IMR-90 (cell line): ENCODE measurements at regions not wholly inside any gene's neighbourhood (a gene's known extent, or its start where the extent isn't known, plus 50 kb on each side); places are given as distances from the start of the nearest gene placed in this dataset.

Experiments
- ATAC-seq: fragments of 200-7000 bp; cut with Tn5 transposase; 2 replicates; pipeline ENCODE4 v1.9.1; 2020; ENCODE audit warnings: low read depth, mild to moderate bottlenecking, moderate library complexity
- BruUV-seq: library from RNA; stranded (reverse); fragments of 400-500 nt; replicated peaks from 2 replicates; lab custom pipeline; 2021; lab: Mats Ljungman, UMichigan
- CTCF ChIA-PET: fragments of 300-600 bp; formaldehyde crosslinking; extraction: SDS; loops from one replicate; lab custom pipeline; 2021; ENCODE audit warnings: antibody characterized with exemption; lab: Yijun Ruan, JAX
- POLR2A ChIA-PET: fragments of 300-600 bp; sonication (Branson Sonifier 250); formaldehyde crosslinking; loops from one replicate; lab custom pipeline; 2022; ENCODE audit warnings: antibody characterized with exemption; ENCODE audit not compliant: unreplicated experiment; lab: Charles Lee
- DNase-seq: peaks from one replicate; pipeline ENCODE4 v3.0.0; 2013
- H2AFZ ChIP-seq: replicated peaks from 2 replicates; pipeline ENCODE3; 2013; ENCODE audit warnings: low read length, mild to moderate bottlenecking; ENCODE audit not compliant: poor library complexity
- H2AK5ac ChIP-seq: 2 replicates; pipeline ENCODE4 v1.6.1; 2013; ENCODE audit warnings: low read depth, low read length, inconsistent platforms
- H2AK9ac ChIP-seq: replicated peaks from 2 replicates; pipeline ENCODE3; 2013; ENCODE audit warnings: mild to moderate bottlenecking, low read depth, low read length, moderate library complexity; ENCODE audit not compliant: poor library complexity
- H2BK120ac ChIP-seq: 2 replicates; pipeline ENCODE4 v1.6.1; 2013; ENCODE audit warnings: low read depth, low read length, inconsistent platforms
- H2BK15ac ChIP-seq: 3 replicates; pipeline ENCODE4 v1.6.1; 2013; ENCODE audit warnings: low read depth, low read length, inconsistent platforms
- H2BK20ac ChIP-seq: 2 replicates; pipeline ENCODE4 v1.6.1; 2013; ENCODE audit warnings: low read depth, mild to moderate bottlenecking, inconsistent platforms, low read length, moderate library complexity
- H2BK5ac ChIP-seq: 2 replicates; pipeline ENCODE4 v1.6.1; 2013; ENCODE audit warnings: mild to moderate bottlenecking, low read depth, low read length, inconsistent platforms; ENCODE audit not compliant: poor library complexity, severe bottlenecking
- H3K14ac ChIP-seq: replicated peaks from 2 replicates; pipeline ENCODE4 v1.6.1; 2013; ENCODE audit warnings: low read depth, low read length, inconsistent platforms
- H3K18ac ChIP-seq: 2 replicates; pipeline ENCODE4 v1.6.1; 2013; ENCODE audit warnings: low read depth, low read length, control low read depth
- H3K23ac ChIP-seq: 2 replicates; pipeline ENCODE4 v1.6.1; 2013; ENCODE audit warnings: low read depth, low read length, inconsistent platforms
- H3K27ac ChIP-seq: 2 replicates; pipeline ENCODE4 v1.5.1; 2013; ENCODE audit warnings: mild to moderate bottlenecking, control low read depth, low read length; ENCODE audit not compliant: insufficient read depth
- H3K27me3 ChIP-seq: 2 replicates; pipeline ENCODE4 v1.6.1; 2013; ENCODE audit warnings: low read length; ENCODE audit not compliant: control insufficient read depth, insufficient read depth
- H3K36me3 ChIP-seq: 2 replicates; pipeline ENCODE4 v1.6.1; 2013; ENCODE audit warnings: low read length, mixed read lengths; ENCODE audit not compliant: control insufficient read depth, insufficient read depth
- H3K4ac ChIP-seq: 2 replicates; pipeline ENCODE4 v1.6.1; 2013; ENCODE audit warnings: low read depth, low read length, inconsistent platforms
- H3K4me1 ChIP-seq: 2 replicates; pipeline ENCODE4 v1.6.1; 2013; ENCODE audit warnings: low read length, mixed read lengths; ENCODE audit not compliant: control insufficient read depth, insufficient read depth
- H3K4me2 ChIP-seq: 2 replicates; pipeline ENCODE4 v1.6.1; 2013; ENCODE audit warnings: low read depth, mild to moderate bottlenecking, control low read depth, low read length, moderate library complexity
- H3K4me3 ChIP-seq: 2 replicates; pipeline ENCODE4 v1.5.1; 2013; ENCODE audit warnings: low read depth, mild to moderate bottlenecking, control low read depth, low read length, moderate library complexity; ENCODE audit not compliant: insufficient read depth
- H3K56ac ChIP-seq: 2 replicates; pipeline ENCODE4 v1.6.1; 2013; ENCODE audit warnings: low read length, inconsistent platforms; ENCODE audit not compliant: insufficient read depth; ENCODE audit errors: extremely low read depth
- H3K79me1 ChIP-seq, 2 experiments: 2 replicates each; pipeline ENCODE4 v1.6.1; 2013; ENCODE audit warnings: low read length in 2 of 2, inconsistent platforms in 1 of 2, low read depth in 1 of 2
- H3K9ac ChIP-seq: 2 replicates; pipeline ENCODE4 v1.6.1; 2013; ENCODE audit warnings: low read depth, low read length, control low read depth
- H3K9me1 ChIP-seq: 2 replicates; pipeline ENCODE4 v1.6.1; 2013; ENCODE audit warnings: low read length, inconsistent platforms; ENCODE audit not compliant: insufficient read depth
- H3K9me3 ChIP-seq: 2 replicates; pipeline ENCODE4 v1.6.1; 2013; ENCODE audit warnings: low read length; ENCODE audit not compliant: control insufficient read depth, insufficient read depth
- H4K20me1 ChIP-seq: 2 replicates; pipeline ENCODE4 v1.6.1; 2013; ENCODE audit warnings: low read length, inconsistent platforms; ENCODE audit not compliant: insufficient read depth
- H4K5ac ChIP-seq: 2 replicates; pipeline ENCODE4 v1.6.1; 2013; ENCODE audit warnings: mild to moderate bottlenecking, low read depth, low read length, control low read depth
- H4K8ac ChIP-seq, 2 experiments: 2 replicates each; pipeline ENCODE4 v1.6.1; 2013; ENCODE audit warnings: low read depth in 2 of 2, low read length in 2 of 2, control low read depth in 1 of 2, inconsistent platforms in 1 of 2
- H4K91ac ChIP-seq: 2 replicates; pipeline ENCODE4 v1.6.1; 2013; ENCODE audit warnings: low read depth, low read length, inconsistent platforms; ENCODE audit not compliant: insufficient read depth
- BHLHE40 ChIP-seq: fragments of 150-350 bp; IDR thresholded peaks from 2 replicates; pipeline ENCODE4 v1.6.1; 2016; ENCODE audit warnings: mild to moderate bottlenecking, low read depth, low read length
- CEBPB ChIP-seq: IDR thresholded peaks from 2 replicates; pipeline ENCODE4 v1.6.1; 2012; ENCODE audit warnings: low read depth, low read length, improper control_type of control experiment
- CHD1 ChIP-seq: IDR thresholded peaks from 2 replicates; pipeline ENCODE4 v1.6.1; 2012; ENCODE audit warnings: low read depth, low read length, improper control_type of control experiment
- FOS ChIP-seq: fragments of 150-350 bp; IDR thresholded peaks from 2 replicates; pipeline ENCODE4 v1.6.1; 2016; ENCODE audit warnings: low read depth, low read length
- MAFK ChIP-seq: IDR thresholded peaks from 2 replicates; pipeline ENCODE4 v1.6.1; 2012; ENCODE audit warnings: low read depth, low read length, improper control_type of control experiment
- MAZ ChIP-seq: IDR thresholded peaks from 2 replicates; pipeline ENCODE4 v1.6.1; 2012; ENCODE audit warnings: low read depth, mild to moderate bottlenecking, low read length, improper control_type of control experiment, moderate library complexity, borderline replicate concordance
- MXI1 ChIP-seq: IDR thresholded peaks from 2 replicates; pipeline ENCODE4 v1.6.1; 2012; ENCODE audit warnings: low read depth, mild to moderate bottlenecking, low read length, moderate library complexity, borderline replicate concordance
- NFE2L2 ChIP-seq: fragments of 150-350 bp; IDR thresholded peaks from 2 replicates; pipeline ENCODE4 v1.6.1; 2016; ENCODE audit warnings: low read depth, mild to moderate bottlenecking, low read length
- POLR2A ChIP-seq: IDR thresholded peaks from 2 replicates; pipeline ENCODE4 v1.6.1; 2012; ENCODE audit warnings: mild to moderate bottlenecking, low read depth, low read length
- RAD21 ChIP-seq: IDR thresholded peaks from 2 replicates; pipeline ENCODE4 v1.6.1; 2012; ENCODE audit warnings: low read length, improper control_type of control experiment
- RCOR1 ChIP-seq: IDR thresholded peaks from 2 replicates; pipeline ENCODE4 v1.6.1; 2012; ENCODE audit warnings: mild to moderate bottlenecking, low read length, improper control_type of control experiment; ENCODE audit not compliant: insufficient replicate concordance
- RFX5 ChIP-seq: IDR thresholded peaks from 2 replicates; pipeline ENCODE4 v1.8.0; 2012; ENCODE audit warnings: low read depth, mild to moderate bottlenecking, low read length, moderate library complexity
- SMC3 ChIP-seq: fragments of 150-350 bp; IDR thresholded peaks from 2 replicates; pipeline ENCODE4 v1.6.1; 2016; ENCODE audit warnings: low read depth, mild to moderate bottlenecking, antibody characterized with exemption, low read length, moderate library complexity
- WGBS, 2 experiments: methylation state at CpG; one replicate each; pipeline versions ENCODE4 v1.1.5 to v1.1.7; 2013; ENCODE audit warnings: missing lambda C conversion rate in 2 of 2; ENCODE audit not compliant: insufficient read length in 1 of 2; ENCODE audit errors: extremely low coverage in 2 of 2; 5-methylcytosine and 5-hydroxymethylcytosine counted together
- dilution Hi-C: fragments of 300-500 bp; cut with HindIII; formaldehyde crosslinking; loops from one replicate; pipeline ENCODE4 v1.14.3; 2018; ENCODE audit warnings: low sequenced_read_pairs; ENCODE audit not compliant: unreplicated experiment
- in situ Hi-C: fragments of 300-500 bp; cut with MboI; formaldehyde crosslinking; loops from 3 replicates; pipeline ENCODE4 v1.14.3; 2019; ENCODE audit warnings: low sequenced_read_pairs, inconsistent platforms, mixed read lengths
- intact Hi-C: fragments of 100-400 bp; cut with micrococcal nuclease; formaldehyde crosslinking; loops from 2 replicates; pipeline ENCODE4 v1.10.0; 2022
- TF ChIP-seq, protein P1 (sequence below): conservative IDR thresholded peaks from 2 replicates; pipeline ENCODE4 v1.5.1; 2012; ENCODE audit warnings: mild to moderate bottlenecking, low read depth, low read length, improper control_type of control experiment
- TF ChIP-seq, protein P2 (sequence below): fragments of 150-350 bp; IDR thresholded peaks from 2 replicates; pipeline ENCODE4 v1.6.1; 2017; ENCODE audit warnings: mild to moderate bottlenecking, antibody characterized with exemption, low read length, low read depth
- TF ChIP-seq, protein P3 (sequence below): fragments of 150-350 bp; IDR thresholded peaks from 2 replicates; pipeline ENCODE4 v1.6.1; 2016; ENCODE audit warnings: low read depth, mild to moderate bottlenecking, low read length, moderate library complexity, borderline replicate concordance

DNA sequence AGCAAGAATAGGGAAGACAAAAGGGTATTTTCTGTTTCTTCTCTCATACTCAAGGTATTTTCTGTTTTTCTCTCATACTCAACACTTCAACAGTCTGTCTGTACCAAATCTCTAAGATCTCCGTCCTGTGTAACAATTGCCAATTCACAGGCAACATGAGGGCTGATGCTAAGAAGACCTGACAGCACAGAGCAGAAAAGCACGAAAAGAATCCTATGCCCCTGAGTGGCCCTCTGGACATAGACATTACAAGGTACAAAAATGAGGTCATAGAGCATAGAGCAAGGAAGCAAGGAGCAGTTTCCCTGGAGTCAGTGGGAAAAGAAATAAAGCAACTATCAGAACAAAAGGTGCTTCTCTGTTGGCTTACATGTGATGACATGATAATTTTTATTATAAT, 1612.6 kb upstream of the CELF4 start:
- Histone ChIP-seq H3K4ac (no peak overlapping the region), H2AK9ac (no peak overlapping the region), H3K36me3 (no peaks in the 10 kb centered on the region), H4K8ac (no peak overlapping the region), H2BK15ac (no peak overlapping the region), H3K79me1 (no peaks in the 10 kb centered on the region), H3K9me1 (no peaks in the 10 kb centered on the region), H3K18ac (no peak overlapping the region), H3K56ac (no peak overlapping the region), H2AK5ac (no peak overlapping the region), H2AFZ (no peak overlapping the region), H4K20me1 (no peaks in the 10 kb centered on the region), H3K4me3 (no peak overlapping the region), H2BK20ac (no peak overlapping the region), H3K27ac (no peak overlapping the region), H2BK120ac (no peak overlapping the region), H4K91ac (no peak overlapping the region), H3K9me3 (no peaks in the 10 kb centered on the region), H3K14ac (no peak overlapping the region), H2BK5ac (no peak overlapping the region), H3K23ac (no peak overlapping the region), H3K9ac (no peak overlapping the region), H3K27me3 (no peaks in the 10 kb centered on the region), H4K5ac (no peak overlapping the region), H3K4me1 (no peaks in the 10 kb centered on the region), H3K4me2 (no peak overlapping the region)
- ChIA-PET POLR2A (no interaction called here), CTCF (no interaction called here)
- in situ Hi-C loops (no loop called here), dilution Hi-C loops (no loop called here), intact Hi-C loops (no loop called here)
- ATAC-seq (no peak), DNase-seq (no peak)
- WGBS, 2 experiments: no CpG with 5 or more reads among the region's 2 CpGs
- no TSS peak for BruUV-seq
- TF ChIP-seq FOS (no peak), POLR2A (no peak), MAFK (no peak), MXI1 (no peak), CEBPB (no peak), NFE2L2 (no peak), RFX5 (no peak), CHD1 (no peak), SMC3 (no peak), MAZ (no peak), RCOR1 (no peak), RAD21 (no peak), BHLHE40 (no peak)
- TF ChIP-seq, protein P1, sequence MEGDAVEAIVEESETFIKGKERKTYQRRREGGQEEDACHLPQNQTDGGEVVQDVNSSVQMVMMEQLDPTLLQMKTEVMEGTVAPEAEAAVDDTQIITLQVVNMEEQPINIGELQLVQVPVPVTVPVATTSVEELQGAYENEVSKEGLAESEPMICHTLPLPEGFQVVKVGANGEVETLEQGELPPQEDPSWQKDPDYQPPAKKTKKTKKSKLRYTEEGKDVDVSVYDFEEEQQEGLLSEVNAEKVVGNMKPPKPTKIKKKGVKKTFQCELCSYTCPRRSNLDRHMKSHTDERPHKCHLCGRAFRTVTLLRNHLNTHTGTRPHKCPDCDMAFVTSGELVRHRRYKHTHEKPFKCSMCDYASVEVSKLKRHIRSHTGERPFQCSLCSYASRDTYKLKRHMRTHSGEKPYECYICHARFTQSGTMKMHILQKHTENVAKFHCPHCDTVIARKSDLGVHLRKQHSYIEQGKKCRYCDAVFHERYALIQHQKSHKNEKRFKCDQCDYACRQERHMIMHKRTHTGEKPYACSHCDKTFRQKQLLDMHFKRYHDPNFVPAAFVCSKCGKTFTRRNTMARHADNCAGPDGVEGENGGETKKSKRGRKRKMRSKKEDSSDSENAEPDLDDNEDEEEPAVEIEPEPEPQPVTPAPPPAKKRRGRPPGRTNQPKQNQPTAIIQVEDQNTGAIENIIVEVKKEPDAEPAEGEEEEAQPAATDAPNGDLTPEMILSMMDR: no peak
- TF ChIP-seq, protein P2, sequence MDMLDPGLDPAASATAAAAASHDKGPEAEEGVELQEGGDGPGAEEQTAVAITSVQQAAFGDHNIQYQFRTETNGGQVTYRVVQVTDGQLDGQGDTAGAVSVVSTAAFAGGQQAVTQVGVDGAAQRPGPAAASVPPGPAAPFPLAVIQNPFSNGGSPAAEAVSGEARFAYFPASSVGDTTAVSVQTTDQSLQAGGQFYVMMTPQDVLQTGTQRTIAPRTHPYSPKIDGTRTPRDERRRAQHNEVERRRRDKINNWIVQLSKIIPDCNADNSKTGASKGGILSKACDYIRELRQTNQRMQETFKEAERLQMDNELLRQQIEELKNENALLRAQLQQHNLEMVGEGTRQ: no peak
- TF ChIP-seq, protein P3, sequence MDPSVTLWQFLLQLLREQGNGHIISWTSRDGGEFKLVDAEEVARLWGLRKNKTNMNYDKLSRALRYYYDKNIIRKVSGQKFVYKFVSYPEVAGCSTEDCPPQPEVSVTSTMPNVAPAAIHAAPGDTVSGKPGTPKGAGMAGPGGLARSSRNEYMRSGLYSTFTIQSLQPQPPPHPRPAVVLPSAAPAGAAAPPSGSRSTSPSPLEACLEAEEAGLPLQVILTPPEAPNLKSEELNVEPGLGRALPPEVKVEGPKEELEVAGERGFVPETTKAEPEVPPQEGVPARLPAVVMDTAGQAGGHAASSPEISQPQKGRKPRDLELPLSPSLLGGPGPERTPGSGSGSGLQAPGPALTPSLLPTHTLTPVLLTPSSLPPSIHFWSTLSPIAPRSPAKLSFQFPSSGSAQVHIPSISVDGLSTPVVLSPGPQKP: no peak
